B cell (primary cell): ENCODE measurements at regions not wholly inside any gene's neighbourhood (a gene's known extent, or its start where the extent isn't known, plus 50 kb on each side); places are given as distances from the start of the nearest gene placed in this dataset.

ENCODE experiments used
- ATAC-seq: fragments of 200-7000 bp; cut with Tn5 transposase; one replicate; pipeline ENCODE4 v1.10.0; 2021; ENCODE audit warnings: low read depth, mild to moderate bottlenecking, moderate number of reproducible peaks, moderate library complexity
- CTCF ChIA-PET: fragments of 350-600 bp; sonication (Branson Sonifier 250); formaldehyde crosslinking; loops from one replicate; lab custom pipeline; 2021; ENCODE audit warnings: antibody characterized with exemption, inconsistent platforms; lab: Charles Lee
- POLR2A ChIA-PET: fragments of 350-600 bp; sonication (Branson Sonifier 250); formaldehyde crosslinking; loops from one replicate; lab custom pipeline; 2021; ENCODE audit warnings: antibody characterized with exemption; lab: Charles Lee
- DNase-seq: peaks from one replicate; pipeline ENCODE4 v3.0.0; 2013
- H2AFZ ChIP-seq: 2 replicates; pipeline ENCODE4 v1.6.1; 2012; ENCODE audit warnings: mild to moderate bottlenecking, low read depth, low read length; ENCODE audit not compliant: insufficient read depth, poor library complexity, severe bottlenecking
- H3K27ac ChIP-seq, 2 donors: 1 replicate in 1 of 2; 2 replicates in 1 of 2; pipeline ENCODE4 v1.5.1; 2012 to 2013; ENCODE audit warnings: low read length in 2 of 2, mild to moderate bottlenecking in 2 of 2, moderate library complexity in 1 of 2
- H3K27me3 ChIP-seq, 4 experiments: fragments of 200-600 bp in 1 of 4; sonication (generic) in 1 of 4; replicated peaks in 1 of 4; 1 replicate in 2 of 4; 2 replicates in 2 of 4; pipeline versions ENCODE4 v1.6.1 to v1.7.0; 2013 to 2016; ENCODE audit warnings: low read length in 3 of 4, mild to moderate bottlenecking in 2 of 4, mixed read lengths in 1 of 4, moderate library complexity in 1 of 4; ENCODE audit not compliant: insufficient read depth in 4 of 4, control insufficient read depth in 3 of 4; ENCODE audit errors: control extremely low read depth in 1 of 4
- H3K36me3 ChIP-seq, 2 experiments: replicated peaks in 1 of 2; 1 replicate in 1 of 2; 2 replicates in 1 of 2; pipeline versions ENCODE4 v1.6.1 to v1.7.1; 2013; ENCODE audit warnings: low read length in 1 of 2; ENCODE audit not compliant: insufficient read depth in 2 of 2, control insufficient read depth in 1 of 2; ENCODE audit errors: control extremely low read depth in 1 of 2, extremely low read depth in 1 of 2
- H3K4me1 ChIP-seq, 2 donors: fragments of 200-600 bp in 1 of 2; sonication (generic) in 1 of 2; 1 replicate in 1 of 2; 2 replicates in 1 of 2; pipeline versions ENCODE4 v1.5.1 to v1.6.1; 2013 to 2017; ENCODE audit warnings: low read length in 2 of 2; ENCODE audit not compliant: control insufficient read depth in 2 of 2, insufficient read depth in 2 of 2
- H3K4me2 ChIP-seq: replicated peaks from 2 replicates; pipeline ENCODE3; 2012; ENCODE audit warnings: mild to moderate bottlenecking, low read depth, low read length; ENCODE audit not compliant: poor library complexity, severe bottlenecking
- H3K4me3 ChIP-seq, 5 experiments: fragments of 200-600 bp in 1 of 5; sonication (generic) in 1 of 5; 1 replicate in 3 of 5; 2 replicates in 2 of 5; pipeline versions ENCODE4 v1.5.1 to v1.7.0; 2011 to 2016; ENCODE audit warnings: low read length in 4 of 5, mild to moderate bottlenecking in 4 of 5, low read depth in 2 of 5, control low read depth in 1 of 5, moderate library complexity in 1 of 5; ENCODE audit not compliant: insufficient read depth in 1 of 5; ENCODE audit errors: control extremely low read depth in 1 of 5, extremely low read depth in 1 of 5
- H3K79me2 ChIP-seq: fragments of 200-600 bp; sonication (generic); one replicate; pipeline ENCODE4 v1.6.0; 2016; ENCODE audit warnings: low read length; ENCODE audit not compliant: control insufficient read depth, insufficient read depth
- H3K9ac ChIP-seq: fragments of 200-600 bp; sonication (generic); 2 replicates; pipeline ENCODE4 v1.6.1; 2017; ENCODE audit warnings: mild to moderate bottlenecking, low read length, moderate library complexity
- H3K9me3 ChIP-seq, 3 donors: one replicate each; pipeline versions ENCODE4 v1.6.1 to v1.7.1; 2013; ENCODE audit warnings: low read length in 2 of 3; ENCODE audit not compliant: control insufficient read depth in 2 of 3, insufficient read depth in 1 of 3; ENCODE audit errors: control extremely low read depth in 1 of 3
- H4K20me1 ChIP-seq: 2 replicates; pipeline ENCODE4 v1.6.0; 2012; ENCODE audit warnings: mild to moderate bottlenecking, low read length; ENCODE audit not compliant: insufficient read depth, control insufficient read depth, poor library complexity, severe bottlenecking
- H3K27ac Mint-ChIP-seq: one replicate; pipeline ENCODE4 v1.8.0; 2021; ENCODE audit warnings: mixed read lengths
- H3K27me3 Mint-ChIP-seq: one replicate; pipeline ENCODE4 v1.8.0; 2021; ENCODE audit warnings: mixed read lengths
- H3K4me1 Mint-ChIP-seq: one replicate; pipeline ENCODE4 v1.8.0; 2021; ENCODE audit warnings: mixed read lengths
- H3K4me3 Mint-ChIP-seq: one replicate; pipeline ENCODE4 v1.8.0; 2021; ENCODE audit warnings: mixed read lengths
- H3K9me3 Mint-ChIP-seq: one replicate; pipeline ENCODE4 v1.8.0; 2022; ENCODE audit warnings: mixed read lengths; ENCODE audit not compliant: insufficient read depth
- EZH2 ChIP-seq: IDR thresholded peaks from 2 replicates; pipeline ENCODE4 v1.6.1; 2012; ENCODE audit warnings: borderline replicate concordance, low read depth, mild to moderate bottlenecking, moderate library complexity, low read length; ENCODE audit not compliant: insufficient read depth, poor library complexity, severe bottlenecking
- WGBS: methylation state at CpG from one replicate; pipeline ENCODE4 v1.1.5; 2013; ENCODE audit warnings: missing lambda C conversion rate; ENCODE audit not compliant: insufficient coverage; 5-methylcytosine and 5-hydroxymethylcytosine counted together
- intact Hi-C: fragments of 100-400 bp; cut with micrococcal nuclease; formaldehyde crosslinking; loops from one replicate; pipeline ENCODE4 v1.10.0; 2022
- TF ChIP-seq, protein P1 (sequence below): fragments of 200-600 bp; IDR thresholded peaks from one replicate; pipeline ENCODE4 v1.8.0; 2022; ENCODE audit warnings: antibody characterized with exemption, mild to moderate bottlenecking

GRCh38 chr1:239810061-239810481, 281.6 kb upstream of the FMN2 start:
- TF ChIP-seq, protein P1, sequence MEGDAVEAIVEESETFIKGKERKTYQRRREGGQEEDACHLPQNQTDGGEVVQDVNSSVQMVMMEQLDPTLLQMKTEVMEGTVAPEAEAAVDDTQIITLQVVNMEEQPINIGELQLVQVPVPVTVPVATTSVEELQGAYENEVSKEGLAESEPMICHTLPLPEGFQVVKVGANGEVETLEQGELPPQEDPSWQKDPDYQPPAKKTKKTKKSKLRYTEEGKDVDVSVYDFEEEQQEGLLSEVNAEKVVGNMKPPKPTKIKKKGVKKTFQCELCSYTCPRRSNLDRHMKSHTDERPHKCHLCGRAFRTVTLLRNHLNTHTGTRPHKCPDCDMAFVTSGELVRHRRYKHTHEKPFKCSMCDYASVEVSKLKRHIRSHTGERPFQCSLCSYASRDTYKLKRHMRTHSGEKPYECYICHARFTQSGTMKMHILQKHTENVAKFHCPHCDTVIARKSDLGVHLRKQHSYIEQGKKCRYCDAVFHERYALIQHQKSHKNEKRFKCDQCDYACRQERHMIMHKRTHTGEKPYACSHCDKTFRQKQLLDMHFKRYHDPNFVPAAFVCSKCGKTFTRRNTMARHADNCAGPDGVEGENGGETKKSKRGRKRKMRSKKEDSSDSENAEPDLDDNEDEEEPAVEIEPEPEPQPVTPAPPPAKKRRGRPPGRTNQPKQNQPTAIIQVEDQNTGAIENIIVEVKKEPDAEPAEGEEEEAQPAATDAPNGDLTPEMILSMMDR = no peak
- no peak for TF ChIP-seq EZH2
- H3K27me3 ChIP-seq = no peaks in the 10 kb centered on the region
- no peaks in the 10 kb centered on the region for H3K79me2 ChIP-seq
- Mint-ChIP-seq H3K9me3 (no peaks in the 10 kb centered on the region), H3K4me1 (no peaks in the 10 kb centered on the region), H3K27me3 (no peaks in the 10 kb centered on the region), H3K4me3 (no peak overlapping the region), H3K27ac (no peak overlapping the region)
- H3K36me3 ChIP-seq = no peaks in the 10 kb centered on the region
- no peak overlapping the region for H3K9ac ChIP-seq
- H3K4me1 ChIP-seq = no peaks in the 10 kb centered on the region
- ATAC-seq = no peak
- H3K4me2 ChIP-seq = no peak overlapping the region
- H3K27ac ChIP-seq = no peak overlapping the region
- no peaks in the 10 kb centered on the region for H4K20me1 ChIP-seq
- ChIA-PET CTCF (no interaction called here), POLR2A (no interaction called here)
- H3K9me3 ChIP-seq = no peaks in the 10 kb centered on the region
- no peak overlapping the region for H2AFZ ChIP-seq
- WGBS = 90% methylated on average over 8 of the region's 8 CpGs
- intact Hi-C loops = no loop called here
- no peak overlapping the region for H3K4me3 ChIP-seq
- DNase-seq = no peak

DNA sequence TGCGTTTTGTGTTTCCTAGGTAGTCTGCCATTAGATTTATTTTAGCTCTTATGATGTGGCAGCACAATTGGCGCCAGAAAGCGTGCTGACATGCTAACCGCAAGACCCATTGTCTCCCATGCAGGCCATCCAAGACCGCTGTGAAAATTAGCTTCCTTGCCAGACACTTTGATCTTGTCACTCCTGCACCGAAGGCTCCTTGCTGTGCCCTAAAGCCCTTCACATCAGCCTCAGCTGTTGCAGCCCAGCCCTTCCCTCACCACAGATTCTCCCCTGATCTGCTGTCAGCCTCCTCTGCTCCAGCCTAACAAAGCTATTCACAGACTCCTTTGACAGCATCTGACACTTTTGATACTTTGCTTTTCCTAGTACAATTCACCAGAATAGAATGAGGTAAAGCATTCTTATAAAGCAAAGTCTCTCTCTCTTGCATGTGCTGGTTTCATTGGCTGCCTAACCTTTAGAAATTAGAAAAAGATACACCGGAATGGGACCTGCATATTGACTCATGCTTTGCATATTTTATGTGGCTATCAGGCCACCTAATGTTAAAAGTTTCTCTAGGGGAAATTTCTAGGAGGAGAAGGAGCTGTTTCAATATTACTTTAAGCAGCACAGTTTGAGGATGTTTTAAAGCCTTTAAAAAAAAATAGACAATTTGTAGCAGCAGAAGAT, 280.3 kb upstream of the FMN2 start:
- TF ChIP-seq EZH2 = no peak
- TF ChIP-seq, protein P1 = no peak

More for the DNA sequence above, 280.3 kb upstream of the FMN2 start:
- no peaks in the 10 kb centered on the region for H3K4me1 ChIP-seq
- ChIA-PET CTCF (no interaction called here), POLR2A (no interaction called here)
- Mint-ChIP-seq H3K4me1 (no peaks in the 10 kb centered on the region), H3K9me3 (no peaks in the 10 kb centered on the region), H3K4me3 (no peak overlapping the region), H3K27me3 (no peaks in the 10 kb centered on the region), H3K27ac (no peak overlapping the region)
- no peak overlapping the region for H3K9ac ChIP-seq
- H3K9me3 ChIP-seq = peaks cover 0 to 3% (median 0%) of the 10 kb centered on the region in 3 donors
- intact Hi-C loops = no loop called here
- WGBS = 93% methylated on average over 6 of the region's 7 CpGs
- no peak overlapping the region for H2AFZ ChIP-seq
- H3K36me3 ChIP-seq = no peaks in the 10 kb centered on the region
- no peaks in the 10 kb centered on the region for H3K79me2 ChIP-seq
- H3K27me3 ChIP-seq = no peaks in the 10 kb centered on the region
- no peaks in the 10 kb centered on the region for H4K20me1 ChIP-seq
- no peak for DNase-seq
- H3K4me3 ChIP-seq = no peak overlapping the region
- ATAC-seq = no peak
- H3K27ac ChIP-seq = no peak overlapping the region
- no peak overlapping the region for H3K4me2 ChIP-seq
